ENCODE measurements at regions not wholly inside any gene's neighbourhood (a gene's known extent, or its start where the extent isn't known, plus 50 kb on each side); places are given as distances from the start of the nearest gene placed in this dataset.

- H2BK5ac ChIP-seq (ENCODE audit: low read depth, low read length, poor library complexity, severe bottlenecking), result no peak overlapping the region
- no peaks in the 10 kb centered on the region for H3K79me1 ChIP-seq (replicated peaks; ENCODE audit: low read length, poor library complexity, severe bottlenecking)
- H3K36me3 ChIP-seq (ENCODE audit: control insufficient read depth in 1 of 2, insufficient read depth in 2 of 2, low read depth in 1 of 2, low read length in 2 of 2), result no peaks in the 10 kb centered on the region
- no peak overlapping the region for H2BK120ac ChIP-seq (ENCODE audit: low read depth, low read length)
- no peak overlapping the region for H3K27ac ChIP-seq (ENCODE audit: low read length, poor library complexity, severe bottlenecking)
- no peak overlapping the region for H4K91ac ChIP-seq (ENCODE audit: low read length)
- no peak for DNase-seq
- peaks cover 34% of the 10 kb centered on the region for H3K9me3 ChIP-seq (ENCODE audit: control insufficient read depth, low read length)
- no peak overlapping the region for H2BK12ac ChIP-seq (ENCODE audit: low read length in 2 of 2)
- H3K4me2 ChIP-seq (ENCODE audit: low read length, poor library complexity, severe bottlenecking), result no peak overlapping the region
- no peak overlapping the region for H3K9ac ChIP-seq (ENCODE audit: low read length)
- H3K4ac ChIP-seq (ENCODE audit: low read depth in 1 of 2, low read length in 2 of 2), result no peak overlapping the region
- no peaks in the 10 kb centered on the region for H3K27me3 ChIP-seq (ENCODE audit: control insufficient read depth in 1 of 2, insufficient read depth in 1 of 2, low read length in 2 of 2)
- H3K4me3 ChIP-seq (ENCODE audit: insufficient read depth in 1 of 2, low read depth in 1 of 2, low read length in 2 of 2), result no peak overlapping the region
- no peak overlapping the region for H2AK5ac ChIP-seq (ENCODE audit: low read length, severe bottlenecking)
- H3K4me1 ChIP-seq (ENCODE audit: control insufficient read depth, insufficient read depth, low read depth, low read length), result no peaks in the 10 kb centered on the region
- no peak overlapping the region for H3K14ac ChIP-seq (ENCODE audit: low read length in 2 of 2)
- no peak overlapping the region for H4K8ac ChIP-seq (ENCODE audit: low read length)
- no peak overlapping the region for H2AFZ ChIP-seq (ENCODE audit: low read depth, low read length)
- H3K23ac ChIP-seq (ENCODE audit: low read length in 2 of 2), result no peak overlapping the region
- no peak overlapping the region for H3K18ac ChIP-seq (ENCODE audit: low read depth in 1 of 2, low read length in 2 of 2)
- H2BK15ac ChIP-seq (ENCODE audit: low read depth, poor library complexity, severe bottlenecking), result no peak overlapping the region
- 81% methylated on average over 1 of the region's 1 CpG for WGBS
These were observed 120.0 kb downstream of the HMHB1 start for GRCh38 chr5:143931986-143932385.

GRCh38 chr5:143932584-143932983 is 120.6 kb downstream of the HMHB1 start:
- no peak overlapping the region for H4K91ac ChIP-seq (ENCODE audit: low read length)
- no peak overlapping the region for H2BK12ac ChIP-seq (ENCODE audit: low read length in 2 of 2)
- H2BK120ac ChIP-seq (ENCODE audit: low read depth, low read length), result no peak overlapping the region
- no peak overlapping the region for H4K8ac ChIP-seq (ENCODE audit: low read length)
- H2BK15ac ChIP-seq (ENCODE audit: low read depth, poor library complexity, severe bottlenecking), result no peak overlapping the region
- H2AK5ac ChIP-seq (ENCODE audit: low read length, severe bottlenecking), result no peak overlapping the region
- no peak overlapping the region for H3K18ac ChIP-seq (ENCODE audit: low read depth in 1 of 2, low read length in 2 of 2)
- peaks cover 34% of the 10 kb centered on the region for H3K9me3 ChIP-seq (ENCODE audit: control insufficient read depth, low read length)
- H3K9ac ChIP-seq (ENCODE audit: low read length), result no peak overlapping the region
- H2BK5ac ChIP-seq (ENCODE audit: low read depth, low read length, poor library complexity, severe bottlenecking), result no peak overlapping the region
- H3K14ac ChIP-seq (ENCODE audit: low read length in 2 of 2), result no peak overlapping the region
- no peaks in the 10 kb centered on the region for H3K27me3 ChIP-seq (ENCODE audit: control insufficient read depth in 1 of 2, insufficient read depth in 1 of 2, low read length in 2 of 2)
- H3K4me2 ChIP-seq (ENCODE audit: low read length, poor library complexity, severe bottlenecking), result no peak overlapping the region
- no peak overlapping the region for H3K27ac ChIP-seq (ENCODE audit: low read length, poor library complexity, severe bottlenecking)
- no peak overlapping the region for H3K4ac ChIP-seq (ENCODE audit: low read depth in 1 of 2, low read length in 2 of 2)
- 92% methylated on average over 1 of the region's 1 CpG for WGBS
- no peak overlapping the region for H3K23ac ChIP-seq (ENCODE audit: low read length in 2 of 2)
- H3K4me1 ChIP-seq (ENCODE audit: control insufficient read depth, insufficient read depth, low read depth, low read length), result no peaks in the 10 kb centered on the region
- DNase-seq, result peak; percentile 18
- H3K36me3 ChIP-seq (ENCODE audit: control insufficient read depth in 1 of 2, insufficient read depth in 2 of 2, low read depth in 1 of 2, low read length in 2 of 2), result no peaks in the 10 kb centered on the region
- H2AFZ ChIP-seq (ENCODE audit: low read depth, low read length), result no peak overlapping the region
- H3K4me3 ChIP-seq (ENCODE audit: insufficient read depth in 1 of 2, low read depth in 1 of 2, low read length in 2 of 2), result no peak overlapping the region
- no peaks in the 10 kb centered on the region for H3K79me1 ChIP-seq (replicated peaks; ENCODE audit: low read length, poor library complexity, severe bottlenecking)

GRCh38 chr5:143933451-143933850 is 121.5 kb downstream of the HMHB1 start:
- no peaks in the 10 kb centered on the region for H3K4me1 ChIP-seq (ENCODE audit: control insufficient read depth, insufficient read depth, low read depth, low read length)

GRCh38 chr5:143934821-143935220 is 122.9 kb downstream of the HMHB1 start:
- Histone ChIP-seq H4K91ac (ENCODE audit: low read length) (no peak overlapping the region), H3K4me2 (ENCODE audit: low read length, poor library complexity, severe bottlenecking) (no peak overlapping the region), H3K18ac (ENCODE audit: low read depth in 1 of 2, low read length in 2 of 2) (no peak overlapping the region), H3K23ac (ENCODE audit: low read length in 2 of 2) (no peak overlapping the region), H3K14ac (ENCODE audit: low read length in 2 of 2) (no peak overlapping the region), H3K9ac (ENCODE audit: low read length) (no peak overlapping the region), H2BK15ac (ENCODE audit: low read depth, poor library complexity, severe bottlenecking) (no peak overlapping the region), H3K4me3 (ENCODE audit: insufficient read depth in 1 of 2, low read depth in 1 of 2, low read length in 2 of 2) (no peak overlapping the region), H2BK120ac (ENCODE audit: low read depth, low read length) (no peak overlapping the region), H2AFZ (ENCODE audit: low read depth, low read length) (no peak overlapping the region), H3K27ac (ENCODE audit: low read length, poor library complexity, severe bottlenecking) (no peak overlapping the region), H2BK12ac (ENCODE audit: low read length in 2 of 2) (no peak overlapping the region), H3K79me1 (replicated peaks; ENCODE audit: low read length, poor library complexity, severe bottlenecking) (no peaks in the 10 kb centered on the region), H3K27me3 (ENCODE audit: control insufficient read depth in 1 of 2, insufficient read depth in 1 of 2, low read length in 2 of 2) (no peaks in the 10 kb centered on the region), H3K4me1 (ENCODE audit: control insufficient read depth, insufficient read depth, low read depth, low read length) (no peaks in the 10 kb centered on the region), H4K8ac (ENCODE audit: low read length) (no peak overlapping the region), H3K4ac (ENCODE audit: low read depth in 1 of 2, low read length in 2 of 2) (no peak overlapping the region), H3K36me3 (ENCODE audit: control insufficient read depth in 1 of 2, insufficient read depth in 2 of 2, low read depth in 1 of 2, low read length in 2 of 2) (no peaks in the 10 kb centered on the region), H2BK5ac (ENCODE audit: low read depth, low read length, poor library complexity, severe bottlenecking) (no peak overlapping the region), H2AK5ac (ENCODE audit: low read length, severe bottlenecking) (no peak overlapping the region), H3K9me3 (ENCODE audit: control insufficient read depth, low read length) (peaks cover 39% of the 10 kb centered on the region)
- WGBS, result no CpG with 5 or more reads among the region's 2 CpGs
- no peak for DNase-seq

More at GRCh38 chr5:143933451-143933850, 121.5 kb downstream of the HMHB1 start:
- Histone ChIP-seq H2BK12ac (ENCODE audit: low read length in 2 of 2) (no peak overlapping the region), H2BK15ac (ENCODE audit: low read depth, poor library complexity, severe bottlenecking) (no peak overlapping the region), H2AFZ (ENCODE audit: low read depth, low read length) (no peak overlapping the region), H3K4me2 (ENCODE audit: low read length, poor library complexity, severe bottlenecking) (no peak overlapping the region), H3K27me3 (ENCODE audit: control insufficient read depth in 1 of 2, insufficient read depth in 1 of 2, low read length in 2 of 2) (no peaks in the 10 kb centered on the region), H3K36me3 (ENCODE audit: control insufficient read depth in 1 of 2, insufficient read depth in 2 of 2, low read depth in 1 of 2, low read length in 2 of 2) (no peaks in the 10 kb centered on the region), H3K4ac (ENCODE audit: low read depth in 1 of 2, low read length in 2 of 2) (no peak overlapping the region), H3K9ac (ENCODE audit: low read length) (no peak overlapping the region), H4K91ac (ENCODE audit: low read length) (no peak overlapping the region), H2AK5ac (ENCODE audit: low read length, severe bottlenecking) (no peak overlapping the region), H3K27ac (ENCODE audit: low read length, poor library complexity, severe bottlenecking) (no peak overlapping the region), H3K23ac (ENCODE audit: low read length in 2 of 2) (no peak overlapping the region), H4K8ac (ENCODE audit: low read length) (no peak overlapping the region), H3K79me1 (replicated peaks; ENCODE audit: low read length, poor library complexity, severe bottlenecking) (no peaks in the 10 kb centered on the region), H3K14ac (ENCODE audit: low read length in 2 of 2) (no peak overlapping the region), H2BK120ac (ENCODE audit: low read depth, low read length) (no peak overlapping the region), H2BK5ac (ENCODE audit: low read depth, low read length, poor library complexity, severe bottlenecking) (no peak overlapping the region), H3K4me3 (ENCODE audit: insufficient read depth in 1 of 2, low read depth in 1 of 2, low read length in 2 of 2) (no peak overlapping the region), H3K9me3 (ENCODE audit: control insufficient read depth, low read length) (peaks cover 34% of the 10 kb centered on the region), H3K18ac (ENCODE audit: low read depth in 1 of 2, low read length in 2 of 2) (no peak overlapping the region)
- 69% methylated on average over 3 of the region's 3 CpGs for WGBS
- no peak for DNase-seq

Measured in mesenchymal stem cell (in vitro differentiated cells and primary cell).